SU-DHL-6 (cell line): ENCODE measurements at regions not wholly inside any gene's neighbourhood (a gene's known extent, or its start where the extent isn't known, plus 50 kb on each side); places are given as distances from the start of the nearest gene placed in this dataset.

ENCODE experiments used
- EZH2phosphoT487 ChIP-seq: fragments of 200-600 bp; sonication (generic), shearing (Covaris generic); conservative IDR thresholded peaks from 2 replicates; pipeline ENCODE4 v1.6.1; 2018; ENCODE audit warnings: mild to moderate bottlenecking, antibody characterized with exemption, low read length, moderate library complexity, mixed read lengths
- TF ChIP-seq, protein P1 (sequence below): fragments of 200-600 bp; sonication (generic); IDR thresholded peaks from one replicate; pipeline ENCODE4 v1.5.1; 2017; ENCODE audit warnings: antibody characterized with exemption, mild to moderate bottlenecking, low read length, moderate library complexity; ENCODE audit not compliant: insufficient read depth, poor library complexity, severe bottlenecking

DNA sequence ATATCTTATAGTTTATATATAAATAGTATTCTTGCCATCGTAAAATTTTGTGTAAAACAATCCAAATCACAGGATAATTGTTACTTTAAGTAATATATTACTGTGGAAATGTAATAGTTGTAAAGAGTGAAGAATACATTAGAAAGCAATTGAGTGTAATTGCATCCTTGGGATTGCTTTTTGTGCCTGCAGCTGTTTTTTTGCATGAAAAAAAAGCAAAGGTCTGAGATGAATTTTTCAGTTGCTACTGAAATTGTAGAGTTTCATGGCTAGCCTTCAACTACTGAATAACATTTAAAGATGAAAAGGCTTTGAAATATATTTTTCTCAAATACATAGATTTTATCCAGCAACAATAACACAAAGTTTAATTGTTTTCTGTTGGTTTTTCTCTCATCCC lies 232.0 kb upstream of the FAM174A start:
- TF ChIP-seq, protein P1, sequence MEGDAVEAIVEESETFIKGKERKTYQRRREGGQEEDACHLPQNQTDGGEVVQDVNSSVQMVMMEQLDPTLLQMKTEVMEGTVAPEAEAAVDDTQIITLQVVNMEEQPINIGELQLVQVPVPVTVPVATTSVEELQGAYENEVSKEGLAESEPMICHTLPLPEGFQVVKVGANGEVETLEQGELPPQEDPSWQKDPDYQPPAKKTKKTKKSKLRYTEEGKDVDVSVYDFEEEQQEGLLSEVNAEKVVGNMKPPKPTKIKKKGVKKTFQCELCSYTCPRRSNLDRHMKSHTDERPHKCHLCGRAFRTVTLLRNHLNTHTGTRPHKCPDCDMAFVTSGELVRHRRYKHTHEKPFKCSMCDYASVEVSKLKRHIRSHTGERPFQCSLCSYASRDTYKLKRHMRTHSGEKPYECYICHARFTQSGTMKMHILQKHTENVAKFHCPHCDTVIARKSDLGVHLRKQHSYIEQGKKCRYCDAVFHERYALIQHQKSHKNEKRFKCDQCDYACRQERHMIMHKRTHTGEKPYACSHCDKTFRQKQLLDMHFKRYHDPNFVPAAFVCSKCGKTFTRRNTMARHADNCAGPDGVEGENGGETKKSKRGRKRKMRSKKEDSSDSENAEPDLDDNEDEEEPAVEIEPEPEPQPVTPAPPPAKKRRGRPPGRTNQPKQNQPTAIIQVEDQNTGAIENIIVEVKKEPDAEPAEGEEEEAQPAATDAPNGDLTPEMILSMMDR, result no peak
- TF ChIP-seq EZH2phosphoT487, result no peak
